ENCODE measurements at regions not wholly inside any gene's neighbourhood (a gene's known extent, or its start where the extent isn't known, plus 50 kb on each side); places are given as distances from the start of the nearest gene placed in this dataset.

DNA sequence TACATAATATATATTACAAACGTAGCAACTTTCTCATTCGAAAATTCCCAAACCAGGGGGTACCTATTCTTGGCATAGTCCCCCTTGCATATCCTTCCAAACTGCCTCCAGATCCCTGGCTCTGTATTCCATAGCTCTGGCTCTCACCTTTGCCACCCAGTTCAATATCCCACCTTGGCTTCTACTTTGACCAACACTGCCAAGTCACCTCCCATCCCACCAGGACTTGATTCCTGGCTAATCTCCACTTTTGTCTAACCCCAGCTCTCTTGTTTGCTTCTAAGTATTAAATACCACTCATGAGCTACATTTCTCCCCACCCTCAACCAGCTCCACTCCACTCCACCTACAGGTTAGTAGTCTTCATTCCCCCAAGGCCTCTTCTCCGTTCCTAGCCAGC, 103.2 kb upstream of the WDR75 start:
- in situ Hi-C loops (cut with MboI; ENCODE audit: low sequenced_read_pairs in 4 of 4) (no loop called here), intact Hi-C loops (cut with DNase I; ENCODE audit: low total_unique reads) (no loop called here)
- peak overlapping the region; percentile 31 to 55 (median 44) for H3K27ac ChIP-seq
- ATAC-seq (no peak), DNase-seq (no peak)
- no peaks in the 10 kb centered on the region for H3K36me3 ChIP-seq
- no peak for TF ChIP-seq POLR2A (IDR thresholded peaks at IDR 0.05)
- TF ChIP-seq, protein P1, sequence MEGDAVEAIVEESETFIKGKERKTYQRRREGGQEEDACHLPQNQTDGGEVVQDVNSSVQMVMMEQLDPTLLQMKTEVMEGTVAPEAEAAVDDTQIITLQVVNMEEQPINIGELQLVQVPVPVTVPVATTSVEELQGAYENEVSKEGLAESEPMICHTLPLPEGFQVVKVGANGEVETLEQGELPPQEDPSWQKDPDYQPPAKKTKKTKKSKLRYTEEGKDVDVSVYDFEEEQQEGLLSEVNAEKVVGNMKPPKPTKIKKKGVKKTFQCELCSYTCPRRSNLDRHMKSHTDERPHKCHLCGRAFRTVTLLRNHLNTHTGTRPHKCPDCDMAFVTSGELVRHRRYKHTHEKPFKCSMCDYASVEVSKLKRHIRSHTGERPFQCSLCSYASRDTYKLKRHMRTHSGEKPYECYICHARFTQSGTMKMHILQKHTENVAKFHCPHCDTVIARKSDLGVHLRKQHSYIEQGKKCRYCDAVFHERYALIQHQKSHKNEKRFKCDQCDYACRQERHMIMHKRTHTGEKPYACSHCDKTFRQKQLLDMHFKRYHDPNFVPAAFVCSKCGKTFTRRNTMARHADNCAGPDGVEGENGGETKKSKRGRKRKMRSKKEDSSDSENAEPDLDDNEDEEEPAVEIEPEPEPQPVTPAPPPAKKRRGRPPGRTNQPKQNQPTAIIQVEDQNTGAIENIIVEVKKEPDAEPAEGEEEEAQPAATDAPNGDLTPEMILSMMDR (IDR thresholded peaks at IDR 0.05 in 4 of 5, conservative IDR thresholded peaks at IDR 0.05 in 1 of 5), result no peak
- no peaks in the 10 kb centered on the region for H3K4me1 ChIP-seq
- no peak overlapping the region for H3K4me3 ChIP-seq
- H3K27me3 ChIP-seq, result no peaks in the 10 kb centered on the region
- no peaks in the 10 kb centered on the region for H3K9me3 ChIP-seq

DNA sequence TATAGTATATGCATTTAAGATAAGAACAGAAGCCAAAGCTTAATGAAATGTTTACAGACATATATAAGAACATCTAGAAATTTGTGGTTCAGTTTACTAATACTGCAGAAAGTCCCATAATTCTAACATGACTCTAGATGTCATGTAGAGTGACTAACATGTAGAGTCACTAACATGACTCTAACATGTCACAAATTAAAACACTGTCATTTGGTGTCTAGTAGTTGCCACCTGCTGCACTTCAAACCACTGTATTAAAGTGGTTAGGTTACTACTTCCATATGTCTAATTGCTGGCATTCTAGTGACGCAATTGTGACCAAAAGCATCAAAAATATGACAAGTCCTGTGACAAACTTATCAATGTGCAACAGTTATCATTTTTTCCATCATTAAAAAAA, 100.2 kb upstream of the WDR75 start:
- TF ChIP-seq POLR2A (IDR thresholded peaks at IDR 0.05), result no peak
- TF ChIP-seq, protein P1 (IDR thresholded peaks at IDR 0.05 in 4 of 5, conservative IDR thresholded peaks at IDR 0.05 in 1 of 5), result no peak
- intact Hi-C loops (cut with DNase I; ENCODE audit: low total_unique reads) (no loop called here), in situ Hi-C loops (cut with MboI; ENCODE audit: low sequenced_read_pairs in 4 of 4) (loop anchor here in 1 of 4 donors (5.0 kb wide), 1 partner anchor 244 kb away; no protein-coding TSS in a partner anchor)
- H3K4me3 ChIP-seq, result no peak overlapping the region
- no peak for DNase-seq
- no peak for ATAC-seq
- no peaks in the 10 kb centered on the region for H3K4me1 ChIP-seq
- H3K27me3 ChIP-seq, result no peaks in the 10 kb centered on the region
- no peak overlapping the region for H3K27ac ChIP-seq
- no peaks in the 10 kb centered on the region for H3K9me3 ChIP-seq
- H3K36me3 ChIP-seq, result no peaks in the 10 kb centered on the region

DNA sequence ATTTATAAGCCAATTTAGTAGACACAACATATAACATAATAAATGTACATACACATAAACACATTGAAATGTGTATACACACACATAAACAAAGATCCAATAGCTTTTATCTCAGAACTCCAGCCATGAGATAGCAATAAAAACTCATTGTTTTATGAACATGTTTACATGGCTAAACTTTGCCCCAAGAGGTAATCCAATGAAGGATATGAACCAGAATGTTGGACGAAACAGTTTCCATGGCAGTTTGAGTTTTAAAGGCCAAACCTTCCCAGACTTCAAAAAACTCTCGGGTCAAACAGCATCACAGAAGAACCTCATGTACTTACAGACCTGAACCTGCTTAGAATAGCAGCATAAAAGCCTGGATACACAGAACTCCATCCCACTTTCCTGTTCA, 97.2 kb upstream of the WDR75 start:
- ATAC-seq (no peak), DNase-seq (no peak)
- no peaks in the 10 kb centered on the region for H3K9me3 ChIP-seq
- H3K27me3 ChIP-seq, result no peaks in the 10 kb centered on the region
- TF ChIP-seq, protein P1 (IDR thresholded peaks at IDR 0.05 in 4 of 5, conservative IDR thresholded peaks at IDR 0.05 in 1 of 5), result no peak
- H3K4me3 ChIP-seq, result no peak overlapping the region
- in situ Hi-C loops (cut with MboI; ENCODE audit: low sequenced_read_pairs in 4 of 4) (loop anchor here in 1 of 4 donors (5.0 kb wide), 1 partner anchor 247 kb away; no protein-coding TSS in a partner anchor), intact Hi-C loops (cut with DNase I; ENCODE audit: low total_unique reads) (no loop called here)
- peaks cover 13% of the 10 kb centered on the region in 2 donors for H3K4me1 ChIP-seq
- H3K27ac ChIP-seq, result no peak overlapping the region
- no peaks in the 10 kb centered on the region for H3K36me3 ChIP-seq

DNA sequence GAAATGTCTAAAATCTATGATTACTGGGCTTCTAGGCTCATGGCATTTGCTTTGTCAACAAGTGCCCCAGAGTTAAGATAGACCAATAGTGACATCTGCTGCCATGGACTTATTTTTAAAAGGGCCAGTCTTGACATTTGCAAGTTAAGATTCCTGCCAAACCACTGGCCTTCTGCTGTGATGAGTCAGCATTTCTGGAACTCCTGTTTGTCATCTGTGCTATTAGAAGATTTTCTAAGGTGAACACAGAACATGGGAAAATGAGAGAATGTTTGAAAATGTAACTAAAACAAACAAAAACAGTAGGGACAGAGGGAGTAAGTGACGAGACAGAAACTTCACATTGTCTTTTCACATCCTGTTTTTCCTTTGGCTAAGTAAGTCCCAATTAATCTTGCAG, 93.7 kb upstream of the WDR75 start:
- DNase-seq (peak; percentile 52 to 59), ATAC-seq (peak; percentile 91 to 94)
- Histone ChIP-seq H3K36me3 (no peaks in the 10 kb centered on the region), H3K4me1 (peaks cover 13 to 23% of the 10 kb centered on the region in 2 donors), H3K27me3 (no peaks in the 10 kb centered on the region), H3K9me3 (no peaks in the 10 kb centered on the region), H3K4me3 (no peak overlapping the region), H3K27ac (peak overlapping the region; percentile 44 to 70 (median 56))
- intact Hi-C loops (cut with DNase I; ENCODE audit: low total_unique reads), result loop anchor here (5.0 kb wide), 2 partner anchors 255 to 370 kb away; no protein-coding TSS in a partner anchor
- in situ Hi-C loops (cut with MboI; ENCODE audit: low sequenced_read_pairs in 4 of 4), result no loop called here
- TF ChIP-seq POLR2A (IDR thresholded peaks at IDR 0.05), result no peak
- TF ChIP-seq, protein P1 (IDR thresholded peaks at IDR 0.05 in 4 of 5, conservative IDR thresholded peaks at IDR 0.05 in 1 of 5), result peak in 3 of 5 experiments; percentile 14 to 21 (median 20)

DNA sequence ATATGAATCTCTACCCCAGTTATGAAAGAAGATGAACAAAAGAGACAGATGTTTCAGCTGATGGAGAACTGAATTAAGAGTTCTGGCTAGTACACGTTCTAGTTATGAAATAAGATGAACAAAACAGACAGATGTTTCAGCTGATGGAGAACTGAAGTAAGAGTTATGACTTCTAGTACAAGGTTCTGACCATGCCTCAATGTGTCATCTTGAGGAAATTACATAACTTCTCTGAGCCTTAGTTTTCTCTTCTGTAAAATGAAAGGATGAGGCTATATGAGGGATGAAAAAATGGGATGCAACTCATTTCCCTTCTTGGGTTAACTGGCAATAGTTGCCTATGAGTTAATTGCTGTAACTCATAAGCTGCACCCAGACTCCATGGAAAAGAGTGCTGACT, 92.9 kb upstream of the WDR75 start:
- DNase-seq (no peak), ATAC-seq (peak; percentile 48 to 73)
- peak overlapping the region in 3 of 4 donors; percentile 36 to 70 (median 53) for H3K27ac ChIP-seq
- peaks cover 13 to 23% of the 10 kb centered on the region in 2 donors for H3K4me1 ChIP-seq
- in situ Hi-C loops (cut with MboI; ENCODE audit: low sequenced_read_pairs in 4 of 4), result no loop called here
- no peak overlapping the region for H3K4me3 ChIP-seq
- no peaks in the 10 kb centered on the region for H3K9me3 ChIP-seq
- H3K27me3 ChIP-seq, result no peaks in the 10 kb centered on the region
- intact Hi-C loops (cut with DNase I; ENCODE audit: low total_unique reads), result loop anchor here (5.0 kb wide), 2 partner anchors 256 to 371 kb away; no protein-coding TSS in a partner anchor
- TF ChIP-seq, protein P1 (IDR thresholded peaks at IDR 0.05 in 4 of 5, conservative IDR thresholded peaks at IDR 0.05 in 1 of 5), result no peak
- TF ChIP-seq POLR2A (IDR thresholded peaks at IDR 0.05), result no peak
- H3K36me3 ChIP-seq, result no peaks in the 10 kb centered on the region

Measured in gastrocnemius medialis (tissue), 4 donors.